Gastrocnemius medialis (tissue), 4 donors: ENCODE measurements at regions not wholly inside any gene's neighbourhood (a gene's known extent, or its start where the extent isn't known, plus 50 kb on each side); places are given as distances from the start of the nearest gene placed in this dataset.

Source experiments
- POLR2A ChIP-seq, 2 donors: fragments of 450-650 bp; IDR thresholded peaks; one replicate each; pipeline ENCODE4 v1.6.1; 2017; ENCODE audit warnings: antibody characterized with exemption in 2 of 2, mild to moderate bottlenecking in 2 of 2, moderate library complexity in 2 of 2
- TF ChIP-seq, protein P1 (sequence below), 5 experiments: fragments of 450-650 bp in 3 of 5; fragments of 200-600 bp in 2 of 5; sonication (generic) in 2 of 5; IDR thresholded peaks in 4 of 5; conservative IDR thresholded peaks in 1 of 5; 1 replicate in 4 of 5; 2 replicates in 1 of 5; pipeline ENCODE4 v1.5.1; 2016 to 2019; ENCODE audit warnings: antibody characterized with exemption in 5 of 5, mild to moderate bottlenecking in 3 of 5, moderate library complexity in 3 of 5

DNA sequence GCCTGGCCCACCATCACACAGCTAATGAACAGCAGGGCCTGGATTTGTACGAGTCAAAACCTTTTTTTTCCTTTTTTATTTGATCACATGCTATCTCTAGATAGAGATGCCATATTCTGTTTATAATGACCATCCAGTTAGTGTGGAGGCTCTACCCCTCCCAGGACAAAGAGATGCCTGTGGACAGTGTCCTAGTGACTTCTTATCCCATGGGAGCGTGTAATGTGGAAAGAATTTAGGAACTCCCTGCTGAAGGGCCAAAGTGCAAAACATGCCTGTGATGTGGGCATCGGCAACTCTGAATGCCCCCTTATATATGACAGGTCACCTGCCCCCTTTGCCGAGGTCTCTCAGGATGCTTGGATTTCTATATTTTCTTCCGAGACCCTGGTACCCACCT is 292.2 kb downstream of the RRAGC start:
- TF ChIP-seq, protein P1, sequence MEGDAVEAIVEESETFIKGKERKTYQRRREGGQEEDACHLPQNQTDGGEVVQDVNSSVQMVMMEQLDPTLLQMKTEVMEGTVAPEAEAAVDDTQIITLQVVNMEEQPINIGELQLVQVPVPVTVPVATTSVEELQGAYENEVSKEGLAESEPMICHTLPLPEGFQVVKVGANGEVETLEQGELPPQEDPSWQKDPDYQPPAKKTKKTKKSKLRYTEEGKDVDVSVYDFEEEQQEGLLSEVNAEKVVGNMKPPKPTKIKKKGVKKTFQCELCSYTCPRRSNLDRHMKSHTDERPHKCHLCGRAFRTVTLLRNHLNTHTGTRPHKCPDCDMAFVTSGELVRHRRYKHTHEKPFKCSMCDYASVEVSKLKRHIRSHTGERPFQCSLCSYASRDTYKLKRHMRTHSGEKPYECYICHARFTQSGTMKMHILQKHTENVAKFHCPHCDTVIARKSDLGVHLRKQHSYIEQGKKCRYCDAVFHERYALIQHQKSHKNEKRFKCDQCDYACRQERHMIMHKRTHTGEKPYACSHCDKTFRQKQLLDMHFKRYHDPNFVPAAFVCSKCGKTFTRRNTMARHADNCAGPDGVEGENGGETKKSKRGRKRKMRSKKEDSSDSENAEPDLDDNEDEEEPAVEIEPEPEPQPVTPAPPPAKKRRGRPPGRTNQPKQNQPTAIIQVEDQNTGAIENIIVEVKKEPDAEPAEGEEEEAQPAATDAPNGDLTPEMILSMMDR (IDR thresholded peaks at IDR 0.05 in 4 of 5, conservative IDR thresholded peaks at IDR 0.05 in 1 of 5) = no peak
- no peak for TF ChIP-seq POLR2A (IDR thresholded peaks at IDR 0.05)
